NT2/D1 (cell line): ENCODE measurements at regions not wholly inside any gene's neighbourhood (a gene's known extent, or its start where the extent isn't known, plus 50 kb on each side); places are given as distances from the start of the nearest gene placed in this dataset.

Experiments used
- DNase-seq: peaks from one replicate; pipeline ENCODE4 v3.0.0-alpha.2; 2011; ENCODE audit warnings: low read depth, low spot score
- H3K27me3 ChIP-seq: 2 replicates; pipeline ENCODE4 v1.6.0; 2011; ENCODE audit warnings: mild to moderate bottlenecking; ENCODE audit not compliant: insufficient read length, insufficient read depth
- H3K36me3 ChIP-seq: 2 replicates; pipeline ENCODE4 v1.6.1; 2011; ENCODE audit warnings: mild to moderate bottlenecking, low read length, mixed read lengths; ENCODE audit not compliant: insufficient read depth, insufficient read length
- H3K4me1 ChIP-seq: 2 replicates; pipeline ENCODE4 v1.5.1; 2011; ENCODE audit not compliant: insufficient read depth, insufficient read length
- H3K4me3 ChIP-seq: 2 replicates; pipeline ENCODE4 v1.5.1; 2011; ENCODE audit warnings: low read depth; ENCODE audit not compliant: insufficient read length
- H3K9ac ChIP-seq: 2 replicates; pipeline ENCODE4 v1.6.0; 2011; ENCODE audit warnings: low read depth; ENCODE audit not compliant: insufficient read length
- H3K9me3 ChIP-seq: 2 replicates; pipeline ENCODE4 v1.5.1; 2011; ENCODE audit warnings: mild to moderate bottlenecking, low read length; ENCODE audit not compliant: insufficient read depth
- SUZ12 ChIP-seq: IDR thresholded peaks from 2 replicates; pipeline ENCODE4 v1.6.1; 2011; ENCODE audit not compliant: insufficient read length, insufficient read depth; ENCODE audit errors: extremely low read depth
- YY1 ChIP-seq: IDR thresholded peaks from 2 replicates; pipeline ENCODE4 v1.6.1; 2011; ENCODE audit not compliant: insufficient read length, insufficient read depth
- ZNF274 ChIP-seq: IDR thresholded peaks from 2 replicates; pipeline ENCODE4 v1.6.1; 2011; ENCODE audit warnings: mild to moderate bottlenecking, low read depth, low read length

- no peak for DNase-seq
- Histone ChIP-seq H3K27me3 (peaks cover 2% of the 10 kb centered on the region), H3K4me3 (no peak overlapping the region), H3K4me1 (peaks cover 27% of the 10 kb centered on the region), H3K36me3 (no peaks in the 10 kb centered on the region), H3K9me3 (peaks cover 3% of the 10 kb centered on the region; the same call in 1 of the 2 replicates), H3K9ac (no peak overlapping the region)
- TF ChIP-seq YY1 (no peak), SUZ12 (no peak), ZNF274 (no peak)
Measured at GRCh38 chr21:43281661-43282357, 113.0 kb downstream of the CRYAA start.

DNA sequence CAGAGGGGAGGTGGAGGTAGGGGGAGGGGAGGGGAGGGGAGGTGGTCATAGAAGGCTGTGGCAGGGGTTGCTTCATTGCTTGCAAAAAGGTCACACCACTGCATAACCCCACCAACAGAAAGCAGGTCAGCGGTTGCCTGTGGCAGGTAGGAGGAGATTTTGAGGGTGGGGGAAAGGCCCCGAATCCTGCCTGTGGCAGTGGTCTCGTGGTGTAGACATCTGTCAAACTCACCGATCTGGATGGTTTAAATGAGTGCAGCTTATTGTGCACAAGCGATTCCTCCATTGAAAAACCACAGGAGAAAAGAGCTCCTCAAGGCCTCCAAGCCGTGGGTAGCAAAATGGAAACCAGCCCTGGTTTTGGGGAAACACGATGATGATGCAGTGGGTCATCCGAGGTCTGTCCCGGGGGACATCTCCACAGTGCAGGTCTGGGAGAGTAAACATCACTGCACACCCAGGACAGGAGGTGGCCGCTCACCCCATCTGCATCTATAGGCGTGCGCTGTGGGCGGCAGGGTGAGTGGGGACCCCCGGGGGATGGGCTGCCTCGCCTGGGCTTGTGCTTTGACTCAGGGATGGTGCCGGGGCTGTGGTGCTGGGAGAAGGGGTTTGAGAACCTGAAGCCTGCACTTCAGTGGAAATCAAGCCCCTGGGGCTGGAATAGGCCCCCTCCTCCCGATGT is 112.3 kb downstream of the CRYAA start:
- no peaks in the 10 kb centered on the region for H3K36me3 ChIP-seq
- peaks cover 2% of the 10 kb centered on the region for H3K27me3 ChIP-seq
- TF ChIP-seq SUZ12 (no peak), YY1 (no peak), ZNF274 (no peak)
- H3K4me1 ChIP-seq: peaks cover 30% of the 10 kb centered on the region
- peaks cover 3% of the 10 kb centered on the region; the same call in 1 of the 2 replicates for H3K9me3 ChIP-seq
- H3K9ac ChIP-seq: no peak overlapping the region
- no peak overlapping the region for H3K4me3 ChIP-seq
- DNase-seq: no peak

- no peaks in the 10 kb centered on the region for H3K36me3 ChIP-seq
- peaks cover under 1% of the 10 kb centered on the region; the same call in 1 of the 2 replicates for H3K9me3 ChIP-seq
- no peak for DNase-seq
- peaks cover 32% of the 10 kb centered on the region for H3K4me1 ChIP-seq
- H3K27me3 ChIP-seq: peaks cover 5% of the 10 kb centered on the region
- TF ChIP-seq YY1 (no peak), SUZ12 (no peak), ZNF274 (no peak)
- no peak overlapping the region for H3K9ac ChIP-seq
- H3K4me3 ChIP-seq: no peak overlapping the region
Measured at GRCh38 chr21:43279578-43279894, 110.7 kb downstream of the CRYAA start.

DNA sequence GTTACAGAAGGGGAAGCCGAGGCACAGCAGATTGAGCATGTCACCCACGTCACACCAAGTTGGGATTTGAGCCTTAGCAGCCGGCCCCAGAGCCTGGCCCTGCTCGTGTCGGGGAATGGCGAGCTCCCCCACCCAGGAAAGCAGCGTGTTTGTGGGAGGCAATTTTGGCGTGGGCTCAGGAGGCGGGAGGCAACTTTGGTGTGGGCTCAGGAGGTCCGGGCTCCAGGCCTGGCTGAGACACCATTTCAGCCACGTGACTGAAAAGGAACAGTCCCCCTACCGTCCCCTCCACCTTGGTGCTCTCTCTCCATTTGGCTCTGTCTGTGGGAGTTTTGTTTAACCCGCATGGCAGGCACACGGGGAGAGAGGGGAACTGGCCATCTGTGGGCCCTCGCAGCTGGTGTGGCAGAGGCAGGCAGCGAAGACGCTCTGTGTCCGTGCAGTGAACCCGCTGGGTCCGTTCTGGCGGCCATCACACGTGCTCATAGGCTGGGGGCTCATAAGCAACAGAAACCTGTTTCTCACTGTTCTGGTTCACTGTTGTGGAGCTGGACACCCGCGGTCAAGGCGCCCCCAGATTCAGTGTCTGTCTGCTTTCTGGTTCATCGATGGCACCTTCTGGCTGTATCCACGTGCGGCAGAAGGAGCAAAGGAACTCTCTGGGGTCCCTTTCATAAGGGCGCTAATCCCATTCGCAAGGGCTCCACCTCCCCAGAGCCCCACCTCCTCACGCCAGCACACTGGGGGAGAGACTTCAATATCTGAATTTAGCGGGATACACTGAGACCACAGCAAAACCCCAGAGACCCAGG is 110.2 kb downstream of the CRYAA start:
- Histone ChIP-seq H3K9ac (peak overlapping the region; percentile 37), H3K9me3 (no peaks in the 10 kb centered on the region), H3K27me3 (peaks cover 5% of the 10 kb centered on the region), H3K36me3 (no peaks in the 10 kb centered on the region), H3K4me3 (no peak overlapping the region), H3K4me1 (peaks cover 34% of the 10 kb centered on the region)
- DNase-seq: no peak
- TF ChIP-seq ZNF274 (no peak), YY1 (no peak), SUZ12 (no peak)

DNA sequence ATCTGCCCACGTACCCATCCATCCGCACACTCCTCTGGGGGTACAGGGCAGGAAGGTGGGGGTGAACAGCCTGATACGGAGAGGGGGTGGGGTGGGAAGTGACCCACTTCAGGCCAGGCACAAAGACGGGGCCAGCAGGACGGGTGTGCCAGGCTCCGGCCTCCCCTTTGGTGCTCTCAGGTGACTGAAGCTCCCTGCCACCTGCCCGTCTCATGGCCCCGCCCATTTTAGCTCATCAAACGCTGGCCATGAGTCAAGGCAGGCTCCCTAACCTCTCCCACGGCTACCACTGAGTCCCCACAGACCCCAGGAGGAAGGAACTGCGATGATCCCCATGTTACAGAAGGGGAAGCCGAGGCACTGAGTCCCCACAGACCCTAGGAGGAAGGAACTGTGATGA is 109.6 kb downstream of the CRYAA start:
- Histone ChIP-seq H3K4me3 (no peak overlapping the region), H3K36me3 (no peaks in the 10 kb centered on the region), H3K4me1 (peaks cover 36% of the 10 kb centered on the region), H3K27me3 (peaks cover 5% of the 10 kb centered on the region), H3K9ac (no peak overlapping the region), H3K9me3 (no peaks in the 10 kb centered on the region)
- no peak for DNase-seq
- no peak for TF ChIP-seq ZNF274
- TF ChIP-seq SUZ12: no peak
- no peak for TF ChIP-seq YY1

DNA sequence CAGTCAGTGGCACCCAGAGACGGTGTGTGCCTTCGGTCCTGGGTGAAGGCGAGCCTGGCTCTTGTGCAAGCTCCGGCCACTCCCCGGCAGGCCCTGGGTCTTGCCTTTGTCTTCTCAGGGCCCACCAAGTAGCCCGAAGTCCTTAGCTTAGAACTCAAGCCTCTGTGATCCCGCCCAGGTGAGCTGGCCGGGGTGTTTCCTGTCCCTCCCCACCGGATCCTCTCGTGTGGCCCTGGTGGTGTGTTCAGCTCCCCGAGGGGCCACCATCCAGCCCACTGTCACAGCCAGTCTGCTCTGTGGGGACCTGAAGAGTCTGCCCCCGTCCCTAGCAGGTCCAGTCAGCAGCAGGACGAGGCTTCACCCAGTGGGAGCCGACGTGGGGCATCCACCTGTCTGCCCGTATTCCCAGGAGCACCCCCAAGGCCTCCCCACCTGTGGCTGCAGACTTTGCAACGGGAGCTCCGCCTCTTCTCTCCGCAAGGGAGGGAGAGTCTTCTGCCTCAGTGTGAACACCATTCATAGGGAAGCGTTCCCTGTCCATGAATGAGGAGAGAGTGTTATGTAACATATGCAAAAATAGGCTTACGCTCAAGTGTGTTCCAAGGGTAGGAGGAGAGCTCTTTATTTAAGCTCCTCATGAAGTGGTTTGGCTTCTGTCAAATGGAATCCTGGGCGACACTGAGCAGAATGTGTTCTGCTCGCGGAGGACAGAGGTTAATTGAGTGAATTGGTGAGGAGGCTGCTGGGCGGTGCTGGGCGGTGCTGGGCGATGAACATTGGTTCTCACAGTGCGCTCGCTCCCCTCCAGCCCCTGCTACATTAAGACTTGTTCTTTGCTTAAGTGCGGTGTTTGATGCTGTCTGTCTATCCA is 108.9 kb downstream of the CRYAA start:
- peak overlapping the region; percentile 51 for H3K9ac ChIP-seq
- peaks cover 5% of the 10 kb centered on the region for H3K27me3 ChIP-seq
- H3K9me3 ChIP-seq: no peaks in the 10 kb centered on the region
- peaks cover 37% of the 10 kb centered on the region for H3K4me1 ChIP-seq
- H3K36me3 ChIP-seq: no peaks in the 10 kb centered on the region
- DNase-seq: no peak
- no peak overlapping the region for H3K4me3 ChIP-seq
- TF ChIP-seq ZNF274 (no peak), YY1 (no peak), SUZ12 (no peak)
